NCI-H2081 (cell line): ENCODE measurements at regions not wholly inside any gene's neighbourhood (a gene's known extent, or its start where the extent isn't known, plus 50 kb on each side); places are given as distances from the start of the nearest gene placed in this dataset.

Source experiments
- DNase-seq, 2 experiments: peaks; one replicate each; lab custom pipeline; 2025; lab: John Stamatoyannopoulos, UW

GRCh38 chr22:26732284-26732683, 74.9 kb downstream of the MIAT start:
- no peak for DNase-seq

GRCh38 chr22:26734339-26735018, 77.1 kb downstream of the MIAT start:
- DNase-seq, result no peak

GRCh38 chr22:26735019-26735409, 77.6 kb downstream of the MIAT start:
- DNase-seq, result no peak

- DNase-seq, result no peak
Measured at GRCh38 chr22:26737262-26737661, 79.9 kb downstream of the MIAT start.

GRCh38 chr22:26740253-26740652, 82.9 kb downstream of the MIAT start:
- DNase-seq, result no peak

- DNase-seq, result no peak
Measured at GRCh38 chr22:26743149-26743548, 85.8 kb downstream of the MIAT start.

GRCh38 chr22:26744892-26745808, 87.8 kb downstream of the MIAT start:
- no peak for DNase-seq

- DNase-seq, result no peak
Measured at GRCh38 chr22:26746311-26746710, 88.9 kb downstream of the MIAT start.

- no peak for DNase-seq
Measured at GRCh38 chr22:26748845-26749244, 91.5 kb downstream of the MIAT start.

- DNase-seq, result no peak
Measured at GRCh38 chr22:26751217-26751616, 93.8 kb downstream of the MIAT start.

GRCh38 chr22:26753125-26753862, 95.9 kb downstream of the MIAT start:
- DNase-seq, result no peak

- DNase-seq, result peak; percentile 22 to 60
Measured at GRCh38 chr22:26756675-26757293, 99.4 kb downstream of the MIAT start.

- DNase-seq, result no peak
Measured at GRCh38 chr22:26757496-26757895, 100.1 kb downstream of the MIAT start.

- no peak for DNase-seq
Measured at GRCh38 chr22:26762503-26763472, 105.4 kb downstream of the MIAT start.

- peak; percentile 63 to 77 for DNase-seq
Measured at GRCh38 chr22:26763633-26764361, 106.4 kb downstream of the MIAT start.

- DNase-seq, result no peak
Measured at GRCh38 chr22:26766510-26767350, 109.3 kb downstream of the MIAT start.

- no peak for DNase-seq
Measured at GRCh38 chr22:26767351-26768155, 110.2 kb downstream of the MIAT start.

GRCh38 chr22:26768156-26768515, 110.7 kb downstream of the MIAT start:
- DNase-seq, result no peak

- no peak for DNase-seq
Measured at GRCh38 chr22:26768952-26769351, 111.6 kb downstream of the MIAT start.
